HG03575 (cell line): ENCODE measurements at regions not wholly inside any gene's neighbourhood (a gene's known extent, or its start where the extent isn't known, plus 50 kb on each side); places are given as distances from the start of the nearest gene placed in this dataset.

ENCODE experiments used
- ATAC-seq: cut with Tn5 transposase; IDR thresholded peaks from one replicate; pipeline ENCODE4 v1.9.1; 2021; ENCODE audit not compliant: unreplicated experiment, insufficient number of reproducible peaks, low FRiP score; ENCODE audit errors: extremely low read depth

- no peak for ATAC-seq
These were observed 198.6 kb downstream of the ANAPC10 start for GRCh38 chr4:144899393-144899792.

- ATAC-seq = no peak
These were observed 196.9 kb downstream of the ANAPC10 start for GRCh38 chr4:144901141-144901540.

- ATAC-seq = peak; percentile 54
These were observed 195.4 kb downstream of the ANAPC10 start for GRCh38 chr4:144902614-144903013.

GRCh38 chr4:144903953-144904711, 193.9 kb downstream of the ANAPC10 start:
- no peak for ATAC-seq

- no peak for ATAC-seq
These were observed 192.7 kb downstream of the ANAPC10 start for GRCh38 chr4:144905286-144905685.

GRCh38 chr4:144906181-144906925, 191.6 kb downstream of the ANAPC10 start:
- ATAC-seq = no peak

- no peak for ATAC-seq
These were observed 187.3 kb downstream of the ANAPC10 start for GRCh38 chr4:144910723-144911122.
